Mesenchymal stem cell (in vitro differentiated cells and primary cell): ENCODE measurements at regions not wholly inside any gene's neighbourhood (a gene's known extent, or its start where the extent isn't known, plus 50 kb on each side); places are given as distances from the start of the nearest gene placed in this dataset.
A peak's percentile ranks its signal among the peaks of the same experiment; 100 is the strongest.

Experiments
- DNase-seq: peaks from one replicate; pipeline ENCODE4 v3.0.0-alpha.2; 2013
- H2AFZ ChIP-seq: one replicate; pipeline ENCODE4 v1.6.1; 2013; ENCODE audit warnings: low read depth, mild to moderate bottlenecking, control low read depth, inconsistent platforms, low read length, moderate library complexity
- H2AK5ac ChIP-seq: 2 replicates; pipeline ENCODE4 v1.6.1; 2013; ENCODE audit warnings: low read length, moderate library complexity, mild to moderate bottlenecking, inconsistent platforms; ENCODE audit not compliant: severe bottlenecking
- H2BK120ac ChIP-seq: one replicate; pipeline ENCODE4 v1.6.1; 2013; ENCODE audit warnings: low read depth, mild to moderate bottlenecking, inconsistent platforms, low read length, moderate library complexity
- H2BK12ac ChIP-seq, 2 experiments: one replicate each; pipeline ENCODE4 v1.6.1; 2013; ENCODE audit warnings: inconsistent platforms in 2 of 2, low read length in 2 of 2, mild to moderate bottlenecking in 2 of 2, moderate library complexity in 2 of 2, control low read depth in 1 of 2
- H2BK15ac ChIP-seq: one replicate; pipeline ENCODE4 v1.6.1; 2013; ENCODE audit warnings: mild to moderate bottlenecking, low read depth, inconsistent platforms; ENCODE audit not compliant: poor library complexity, severe bottlenecking
- H2BK5ac ChIP-seq: 2 replicates; pipeline ENCODE4 v1.6.1; 2013; ENCODE audit warnings: low read depth, mild to moderate bottlenecking, low read length, control low read depth, inconsistent platforms; ENCODE audit not compliant: poor library complexity, severe bottlenecking
- H3K14ac ChIP-seq, 2 experiments: one replicate each; pipeline ENCODE4 v1.6.1; 2013; ENCODE audit warnings: inconsistent platforms in 2 of 2, low read length in 2 of 2, control low read depth in 1 of 2, mild to moderate bottlenecking in 1 of 2, moderate library complexity in 1 of 2
- H3K18ac ChIP-seq, 2 experiments: one replicate each; pipeline ENCODE4 v1.6.1; 2013; ENCODE audit warnings: inconsistent platforms in 2 of 2, low read length in 2 of 2, control low read depth in 1 of 2, low read depth in 1 of 2, mild to moderate bottlenecking in 1 of 2
- H3K23ac ChIP-seq, 2 experiments: one replicate each; pipeline ENCODE4 v1.6.1; 2013; ENCODE audit warnings: inconsistent platforms in 2 of 2, low read length in 2 of 2, mild to moderate bottlenecking in 2 of 2, moderate library complexity in 2 of 2, control low read depth in 1 of 2
- H3K27ac ChIP-seq: 2 replicates; pipeline ENCODE4 v1.5.1; 2013; ENCODE audit warnings: mild to moderate bottlenecking, moderate library complexity, low read length, control low read depth, inconsistent platforms; ENCODE audit not compliant: poor library complexity, severe bottlenecking
- H3K27me3 ChIP-seq, 2 experiments: 2 replicates each; pipeline versions ENCODE4 v1.6.1 to v1.7.0; 2013; ENCODE audit warnings: low read length in 2 of 2, mild to moderate bottlenecking in 2 of 2, moderate library complexity in 2 of 2, control low read depth in 1 of 2, inconsistent platforms in 1 of 2; ENCODE audit not compliant: control insufficient read depth in 1 of 2, insufficient read depth in 1 of 2
- H3K36me3 ChIP-seq, 2 experiments: 2 replicates each; pipeline versions ENCODE4 v1.6.1 to v1.7.0; 2013; ENCODE audit warnings: low read length in 2 of 2, control low read depth in 1 of 2, inconsistent platforms in 1 of 2, low read depth in 1 of 2, mild to moderate bottlenecking in 1 of 2; ENCODE audit not compliant: insufficient read depth in 2 of 2, control insufficient read depth in 1 of 2
- H3K4ac ChIP-seq, 2 experiments: one replicate each; pipeline ENCODE4 v1.6.1; 2013; ENCODE audit warnings: inconsistent platforms in 2 of 2, low read length in 2 of 2, mild to moderate bottlenecking in 2 of 2, moderate library complexity in 2 of 2, control low read depth in 1 of 2, low read depth in 1 of 2
- H3K4me1 ChIP-seq: 2 replicates; pipeline ENCODE4 v1.6.1; 2013; ENCODE audit warnings: low read depth, low read length, control low read depth; ENCODE audit not compliant: control insufficient read depth, insufficient read depth
- H3K4me2 ChIP-seq: 2 replicates; pipeline ENCODE4 v1.6.1; 2013; ENCODE audit warnings: low read length, mild to moderate bottlenecking, inconsistent platforms; ENCODE audit not compliant: poor library complexity, severe bottlenecking
- H3K4me3 ChIP-seq, 2 experiments: 2 replicates each; pipeline versions ENCODE4 v1.5.1 to v1.7.0; 2013; ENCODE audit warnings: low read length in 2 of 2, mild to moderate bottlenecking in 2 of 2, control low read depth in 1 of 2, low read depth in 1 of 2; ENCODE audit not compliant: insufficient read depth in 1 of 2
- H3K79me1 ChIP-seq: replicated peaks from 2 replicates; pipeline ENCODE4 v1.6.1; 2013; ENCODE audit warnings: mild to moderate bottlenecking, control low read depth, low read length, inconsistent platforms; ENCODE audit not compliant: poor library complexity, severe bottlenecking
- H3K9ac ChIP-seq: 2 replicates; pipeline ENCODE4 v1.7.0; 2013; ENCODE audit warnings: mild to moderate bottlenecking, low read length, moderate library complexity
- H3K9me3 ChIP-seq: 2 replicates; pipeline ENCODE4 v1.7.0; 2013; ENCODE audit warnings: mild to moderate bottlenecking, low read length; ENCODE audit not compliant: control insufficient read depth
- H4K8ac ChIP-seq: one replicate; pipeline ENCODE4 v1.6.1; 2013; ENCODE audit warnings: inconsistent platforms, mild to moderate bottlenecking, low read length, moderate library complexity
- H4K91ac ChIP-seq: one replicate; pipeline ENCODE4 v1.6.1; 2013; ENCODE audit warnings: mild to moderate bottlenecking, low read length, inconsistent platforms
- WGBS: methylation state at CpG from one replicate; pipeline ENCODE4 v1.1.7; 2013; ENCODE audit warnings: mixed read lengths; 5-methylcytosine and 5-hydroxymethylcytosine counted together

- Histone ChIP-seq H4K8ac (no peak overlapping the region), H3K18ac (peak overlapping the region in 1 of 2 experiments; percentile 43), H2BK120ac (no peak overlapping the region), H4K91ac (no peak overlapping the region), H3K9me3 (no peaks in the 10 kb centered on the region), H3K9ac (peak overlapping the region; percentile 52), H3K14ac (no peak overlapping the region), H2AK5ac (no peak overlapping the region), H3K4me1 (no peaks in the 10 kb centered on the region), H3K23ac (no peak overlapping the region), H2BK15ac (no peak overlapping the region), H3K27ac (no peak overlapping the region), H2BK12ac (peak overlapping the region in 1 of 2 experiments; percentile 89), H2AFZ (no peak overlapping the region), H3K79me1 (no peaks in the 10 kb centered on the region), H3K27me3 (no peaks in the 10 kb centered on the region), H2BK5ac (no peak overlapping the region), H3K4me2 (no peak overlapping the region), H3K4me3 (peak overlapping the region in 1 of 2 experiments; percentile 17), H3K4ac (no peak overlapping the region), H3K36me3 (no peaks in the 10 kb centered on the region)
- WGBS, result 69% methylated on average over 2 of the region's 3 CpGs
- DNase-seq, result no peak
Observed at GRCh38 chr5:125491986-125492492, 745.6 kb upstream of the ZNF608 start.

- no peak for DNase-seq
- Histone ChIP-seq H3K27me3 (no peaks in the 10 kb centered on the region), H3K4me1 (no peaks in the 10 kb centered on the region), H3K9ac (no peak overlapping the region), H3K14ac (no peak overlapping the region), H2BK5ac (no peak overlapping the region), H3K18ac (peak overlapping the region in 1 of 2 experiments; percentile 47), H2AFZ (no peak overlapping the region), H3K36me3 (no peaks in the 10 kb centered on the region), H3K4me2 (no peak overlapping the region), H3K79me1 (no peaks in the 10 kb centered on the region), H3K4ac (no peak overlapping the region), H3K27ac (no peak overlapping the region), H2AK5ac (no peak overlapping the region), H2BK120ac (no peak overlapping the region), H3K9me3 (no peaks in the 10 kb centered on the region), H3K23ac (no peak overlapping the region), H2BK12ac (no peak overlapping the region), H4K8ac (peak overlapping the region; percentile 67), H3K4me3 (no peak overlapping the region), H4K91ac (no peak overlapping the region), H2BK15ac (no peak overlapping the region)
- 100% methylated on average over 1 of the region's 2 CpGs for WGBS
Observed at GRCh38 chr5:125492977-125493376, 746.5 kb upstream of the ZNF608 start.

- H3K23ac ChIP-seq, result no peak overlapping the region
- DNase-seq, result no peak
- H3K27me3 ChIP-seq, result no peaks in the 10 kb centered on the region
- no peak overlapping the region for H2BK5ac ChIP-seq
- H3K9ac ChIP-seq, result no peak overlapping the region
- H4K8ac ChIP-seq, result no peak overlapping the region
- H3K4me1 ChIP-seq, result no peaks in the 10 kb centered on the region
- H3K18ac ChIP-seq, result peak overlapping the region in 1 of 2 experiments; percentile 79
- no peaks in the 10 kb centered on the region for H3K79me1 ChIP-seq
- no peak overlapping the region for H2BK120ac ChIP-seq
- H2AFZ ChIP-seq, result no peak overlapping the region
- no peak overlapping the region for H3K14ac ChIP-seq
- H3K9me3 ChIP-seq, result no peaks in the 10 kb centered on the region
- H2AK5ac ChIP-seq, result no peak overlapping the region
- no peak overlapping the region for H2BK15ac ChIP-seq
- H3K4ac ChIP-seq, result no peak overlapping the region
- H3K4me2 ChIP-seq, result no peak overlapping the region
- no peak overlapping the region for H3K27ac ChIP-seq
- peak overlapping the region in 1 of 2 experiments; percentile 92 for H2BK12ac ChIP-seq
- no peaks in the 10 kb centered on the region for H3K36me3 ChIP-seq
- H3K4me3 ChIP-seq, result no peak overlapping the region
- no peak overlapping the region for H4K91ac ChIP-seq
Observed at GRCh38 chr5:125496393-125496792, 750.0 kb upstream of the ZNF608 start.

DNA sequence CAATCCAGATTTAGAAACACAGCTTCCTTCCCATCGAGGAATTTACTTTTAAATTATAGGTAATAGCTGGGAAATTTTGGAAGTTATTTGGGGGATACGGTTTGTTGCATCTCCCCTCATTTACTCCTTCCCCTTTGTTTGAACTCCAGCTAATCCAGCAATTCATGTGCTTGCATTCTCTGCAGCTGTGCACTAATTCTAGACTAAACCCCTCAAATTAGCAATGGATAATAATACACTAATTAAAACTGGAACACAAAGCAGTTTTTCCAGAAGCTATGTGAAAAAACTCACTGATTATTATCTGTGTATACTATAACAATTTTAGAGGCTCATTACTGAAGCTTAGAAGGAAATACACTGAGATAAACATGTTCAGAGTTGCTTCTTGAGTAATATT is 751.2 kb upstream of the ZNF608 start:
- H2AK5ac ChIP-seq, result no peak overlapping the region
- no peak overlapping the region for H2AFZ ChIP-seq
- H3K4me1 ChIP-seq, result no peaks in the 10 kb centered on the region
- DNase-seq, result peak; percentile 8
- no peak overlapping the region for H3K4ac ChIP-seq
- H2BK5ac ChIP-seq, result no peak overlapping the region
- H4K91ac ChIP-seq, result no peak overlapping the region
- no peak overlapping the region for H2BK15ac ChIP-seq
- H2BK12ac ChIP-seq, result no peak overlapping the region
- H3K9ac ChIP-seq, result no peak overlapping the region
- H2BK120ac ChIP-seq, result no peak overlapping the region
- H3K27ac ChIP-seq, result no peak overlapping the region
- no peak overlapping the region for H3K14ac ChIP-seq
- H3K4me3 ChIP-seq, result no peak overlapping the region
- H3K23ac ChIP-seq, result no peak overlapping the region
- H3K4me2 ChIP-seq, result no peak overlapping the region
- no peak overlapping the region for H4K8ac ChIP-seq
- WGBS, result 91% methylated on average over 1 of the region's 2 CpGs
- no peaks in the 10 kb centered on the region for H3K79me1 ChIP-seq
- no peak overlapping the region for H3K18ac ChIP-seq
- H3K27me3 ChIP-seq, result no peaks in the 10 kb centered on the region
- no peaks in the 10 kb centered on the region for H3K9me3 ChIP-seq
- no peaks in the 10 kb centered on the region for H3K36me3 ChIP-seq
